IMR-90 (cell line): ENCODE measurements at regions not wholly inside any gene's neighbourhood (a gene's known extent, or its start where the extent isn't known, plus 50 kb on each side); places are given as distances from the start of the nearest gene placed in this dataset.

Experiments used
- ATAC-seq: fragments of 200-7000 bp; cut with Tn5 transposase; 2 replicates; pipeline ENCODE4 v1.9.1; 2020; ENCODE audit warnings: low read depth, mild to moderate bottlenecking, moderate library complexity
- BruUV-seq: library from RNA; stranded (reverse); fragments of 400-500 nt; replicated peaks from 2 replicates; lab custom pipeline; 2021; lab: Mats Ljungman, UMichigan
- CTCF ChIA-PET: fragments of 300-600 bp; formaldehyde crosslinking; extraction: SDS; loops from one replicate; lab custom pipeline; 2021; ENCODE audit warnings: antibody characterized with exemption; lab: Yijun Ruan, JAX
- POLR2A ChIA-PET: fragments of 300-600 bp; sonication (Branson Sonifier 250); formaldehyde crosslinking; loops from one replicate; lab custom pipeline; 2022; ENCODE audit warnings: antibody characterized with exemption; ENCODE audit not compliant: unreplicated experiment; lab: Charles Lee
- DNase-seq: peaks from one replicate; pipeline ENCODE4 v3.0.0; 2013
- H2AFZ ChIP-seq: replicated peaks from 2 replicates; pipeline ENCODE3; 2013; ENCODE audit warnings: low read length, mild to moderate bottlenecking; ENCODE audit not compliant: poor library complexity
- H2AK5ac ChIP-seq: 2 replicates; pipeline ENCODE4 v1.6.1; 2013; ENCODE audit warnings: low read depth, low read length, inconsistent platforms
- H2AK9ac ChIP-seq: replicated peaks from 2 replicates; pipeline ENCODE3; 2013; ENCODE audit warnings: mild to moderate bottlenecking, low read depth, low read length, moderate library complexity; ENCODE audit not compliant: poor library complexity
- H2BK120ac ChIP-seq: 2 replicates; pipeline ENCODE4 v1.6.1; 2013; ENCODE audit warnings: low read depth, low read length, inconsistent platforms
- H2BK15ac ChIP-seq: 3 replicates; pipeline ENCODE4 v1.6.1; 2013; ENCODE audit warnings: low read depth, low read length, inconsistent platforms
- H2BK20ac ChIP-seq: 2 replicates; pipeline ENCODE4 v1.6.1; 2013; ENCODE audit warnings: low read depth, mild to moderate bottlenecking, inconsistent platforms, low read length, moderate library complexity
- H2BK5ac ChIP-seq: 2 replicates; pipeline ENCODE4 v1.6.1; 2013; ENCODE audit warnings: mild to moderate bottlenecking, low read depth, low read length, inconsistent platforms; ENCODE audit not compliant: poor library complexity, severe bottlenecking
- H3K14ac ChIP-seq: replicated peaks from 2 replicates; pipeline ENCODE4 v1.6.1; 2013; ENCODE audit warnings: low read depth, low read length, inconsistent platforms
- H3K18ac ChIP-seq: 2 replicates; pipeline ENCODE4 v1.6.1; 2013; ENCODE audit warnings: low read depth, low read length, control low read depth
- H3K23ac ChIP-seq: 2 replicates; pipeline ENCODE4 v1.6.1; 2013; ENCODE audit warnings: low read depth, low read length, inconsistent platforms
- H3K27ac ChIP-seq: 2 replicates; pipeline ENCODE4 v1.5.1; 2013; ENCODE audit warnings: mild to moderate bottlenecking, control low read depth, low read length; ENCODE audit not compliant: insufficient read depth
- H3K27me3 ChIP-seq: 2 replicates; pipeline ENCODE4 v1.6.1; 2013; ENCODE audit warnings: low read length; ENCODE audit not compliant: control insufficient read depth, insufficient read depth
- H3K36me3 ChIP-seq: 2 replicates; pipeline ENCODE4 v1.6.1; 2013; ENCODE audit warnings: low read length, mixed read lengths; ENCODE audit not compliant: control insufficient read depth, insufficient read depth
- H3K4ac ChIP-seq: 2 replicates; pipeline ENCODE4 v1.6.1; 2013; ENCODE audit warnings: low read depth, low read length, inconsistent platforms
- H3K4me1 ChIP-seq: 2 replicates; pipeline ENCODE4 v1.6.1; 2013; ENCODE audit warnings: low read length, mixed read lengths; ENCODE audit not compliant: control insufficient read depth, insufficient read depth
- H3K4me2 ChIP-seq: 2 replicates; pipeline ENCODE4 v1.6.1; 2013; ENCODE audit warnings: low read depth, mild to moderate bottlenecking, control low read depth, low read length, moderate library complexity
- H3K4me3 ChIP-seq: 2 replicates; pipeline ENCODE4 v1.5.1; 2013; ENCODE audit warnings: low read depth, mild to moderate bottlenecking, control low read depth, low read length, moderate library complexity; ENCODE audit not compliant: insufficient read depth
- H3K56ac ChIP-seq: 2 replicates; pipeline ENCODE4 v1.6.1; 2013; ENCODE audit warnings: low read length, inconsistent platforms; ENCODE audit not compliant: insufficient read depth; ENCODE audit errors: extremely low read depth
- H3K79me1 ChIP-seq, 2 experiments: 2 replicates each; pipeline ENCODE4 v1.6.1; 2013; ENCODE audit warnings: low read length in 2 of 2, inconsistent platforms in 1 of 2, low read depth in 1 of 2
- H3K9ac ChIP-seq: 2 replicates; pipeline ENCODE4 v1.6.1; 2013; ENCODE audit warnings: low read depth, low read length, control low read depth
- H3K9me1 ChIP-seq: 2 replicates; pipeline ENCODE4 v1.6.1; 2013; ENCODE audit warnings: low read length, inconsistent platforms; ENCODE audit not compliant: insufficient read depth
- H3K9me3 ChIP-seq: 2 replicates; pipeline ENCODE4 v1.6.1; 2013; ENCODE audit warnings: low read length; ENCODE audit not compliant: control insufficient read depth, insufficient read depth
- H4K20me1 ChIP-seq: 2 replicates; pipeline ENCODE4 v1.6.1; 2013; ENCODE audit warnings: low read length, inconsistent platforms; ENCODE audit not compliant: insufficient read depth
- H4K5ac ChIP-seq: 2 replicates; pipeline ENCODE4 v1.6.1; 2013; ENCODE audit warnings: mild to moderate bottlenecking, low read depth, low read length, control low read depth
- H4K8ac ChIP-seq, 2 experiments: 2 replicates each; pipeline ENCODE4 v1.6.1; 2013; ENCODE audit warnings: low read depth in 2 of 2, low read length in 2 of 2, control low read depth in 1 of 2, inconsistent platforms in 1 of 2
- H4K91ac ChIP-seq: 2 replicates; pipeline ENCODE4 v1.6.1; 2013; ENCODE audit warnings: low read depth, low read length, inconsistent platforms; ENCODE audit not compliant: insufficient read depth
- CEBPB ChIP-seq: IDR thresholded peaks from 2 replicates; pipeline ENCODE4 v1.6.1; 2012; ENCODE audit warnings: low read depth, low read length, improper control_type of control experiment
- FOS ChIP-seq: fragments of 150-350 bp; IDR thresholded peaks from 2 replicates; pipeline ENCODE4 v1.6.1; 2016; ENCODE audit warnings: low read depth, low read length
- WGBS, 2 experiments: methylation state at CpG; one replicate each; pipeline versions ENCODE4 v1.1.5 to v1.1.7; 2013; ENCODE audit warnings: missing lambda C conversion rate in 2 of 2; ENCODE audit not compliant: insufficient read length in 1 of 2; ENCODE audit errors: extremely low coverage in 2 of 2; 5-methylcytosine and 5-hydroxymethylcytosine counted together
- dilution Hi-C: fragments of 300-500 bp; cut with HindIII; formaldehyde crosslinking; loops from one replicate; pipeline ENCODE4 v1.14.3; 2018; ENCODE audit warnings: low sequenced_read_pairs; ENCODE audit not compliant: unreplicated experiment
- in situ Hi-C: fragments of 300-500 bp; cut with MboI; formaldehyde crosslinking; loops from 3 replicates; pipeline ENCODE4 v1.14.3; 2019; ENCODE audit warnings: low sequenced_read_pairs, inconsistent platforms, mixed read lengths
- intact Hi-C: fragments of 100-400 bp; cut with micrococcal nuclease; formaldehyde crosslinking; loops from 2 replicates; pipeline ENCODE4 v1.10.0; 2022

GRCh38 chr16:54444851-54445458, 158.4 kb upstream of the IRX3 start:
- no TSS peak for BruUV-seq
- ChIA-PET CTCF (no interaction called here), POLR2A (no interaction called here)
- Histone ChIP-seq H2AK9ac (no peak overlapping the region), H3K27ac (no peak overlapping the region), H3K23ac (no peak overlapping the region), H3K36me3 (no peaks in the 10 kb centered on the region), H2BK120ac (no peak overlapping the region), H3K14ac (no peak overlapping the region), H3K4ac (no peak overlapping the region), H3K18ac (no peak overlapping the region), H3K79me1 (no peaks in the 10 kb centered on the region), H2BK15ac (no peak overlapping the region), H4K5ac (no peak overlapping the region), H2AFZ (no peak overlapping the region), H3K4me2 (no peak overlapping the region), H2BK20ac (no peak overlapping the region), H3K27me3 (no peaks in the 10 kb centered on the region), H2AK5ac (no peak overlapping the region), H3K9me3 (no peaks in the 10 kb centered on the region), H3K4me3 (no peak overlapping the region), H3K9ac (no peak overlapping the region), H3K9me1 (no peaks in the 10 kb centered on the region), H4K20me1 (no peaks in the 10 kb centered on the region), H4K8ac (no peak overlapping the region), H2BK5ac (no peak overlapping the region), H4K91ac (no peak overlapping the region), H3K4me1 (no peaks in the 10 kb centered on the region), H3K56ac (no peak overlapping the region)
- intact Hi-C loops (no loop called here), dilution Hi-C loops (no loop called here), in situ Hi-C loops (no loop called here)
- WGBS, 2 experiments = no CpG with 5 or more reads among the region's 1 CpG
- ATAC-seq = no peak
- DNase-seq = no peak
- TF ChIP-seq FOS (no peak), CEBPB (no peak)
